HG03097 (cell line): ENCODE measurements at regions not wholly inside any gene's neighbourhood (a gene's known extent, or its start where the extent isn't known, plus 50 kb on each side); places are given as distances from the start of the nearest gene placed in this dataset.
"Not testable (repeated sequence)": the region's sequence is repeated elsewhere in the genome, so short reads cannot be mapped to it uniquely, and the experiment has no call there.

Source experiments
- ATAC-seq: cut with Tn5 transposase; IDR thresholded peaks from one replicate; pipeline ENCODE4 v1.9.1; 2021; ENCODE audit not compliant: unreplicated experiment, low FRiP score

DNA sequence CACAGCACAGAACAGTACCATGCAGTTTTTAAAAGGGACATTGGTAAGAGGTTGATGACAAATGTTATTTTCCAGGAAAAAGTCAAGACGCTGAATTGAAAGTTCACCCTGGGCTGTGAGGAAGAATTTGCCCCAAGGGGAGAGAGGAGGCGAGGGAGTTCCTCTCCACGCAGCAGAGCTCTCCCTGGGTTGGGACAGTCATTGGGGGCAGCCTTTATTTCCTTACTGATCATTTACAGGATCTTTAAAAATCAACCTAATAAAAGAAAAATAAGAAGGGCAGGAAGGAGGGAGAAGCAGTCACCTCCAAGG, 49.9 kb upstream of the WNT7B start:
- no peak for ATAC-seq

DNA sequence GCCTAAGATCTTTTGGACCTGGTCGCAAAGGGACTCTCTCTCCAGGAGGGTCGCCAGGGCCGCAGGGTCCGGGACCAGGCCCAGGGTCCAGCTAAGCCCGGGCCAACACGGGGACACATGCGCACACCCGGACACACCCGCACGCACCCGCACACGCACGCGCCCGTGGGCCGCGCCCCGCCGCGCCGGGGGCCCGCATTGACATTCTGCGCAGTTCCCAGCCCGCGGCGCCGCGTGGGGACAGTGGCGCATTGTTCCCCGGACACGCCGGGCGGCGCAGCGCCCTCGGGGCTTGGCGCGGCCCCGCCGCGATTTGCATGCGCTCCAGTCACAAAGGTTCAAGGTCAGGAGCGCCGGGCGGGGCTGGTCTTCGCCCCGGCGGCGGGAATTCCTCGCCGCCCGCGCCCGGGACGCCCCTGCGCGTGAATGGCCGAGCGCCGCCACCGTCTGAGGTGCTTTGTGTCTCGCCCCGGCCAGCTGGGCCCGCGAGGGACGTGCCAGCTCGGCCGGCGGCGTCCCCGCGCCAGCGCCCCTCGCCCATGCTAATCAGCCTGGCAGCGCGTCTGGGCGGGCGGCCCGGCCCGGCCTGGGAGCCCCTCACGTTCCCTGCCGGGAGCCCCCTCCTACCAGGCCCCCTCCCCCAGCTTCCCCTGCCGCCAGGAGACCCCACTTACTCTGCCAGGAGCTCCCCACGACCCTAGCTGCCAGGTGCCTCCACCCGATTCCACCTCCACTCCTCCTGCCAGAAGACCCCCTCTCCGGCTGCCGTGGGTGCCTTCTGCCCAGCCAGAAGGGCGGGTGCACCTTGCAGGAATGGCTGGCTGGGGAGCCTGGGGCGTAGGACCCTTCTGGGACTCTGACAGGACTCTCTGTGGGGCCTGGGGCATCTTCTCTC, 50.5 kb upstream of the WNT7B start:
- ATAC-seq = no peak

DNA sequence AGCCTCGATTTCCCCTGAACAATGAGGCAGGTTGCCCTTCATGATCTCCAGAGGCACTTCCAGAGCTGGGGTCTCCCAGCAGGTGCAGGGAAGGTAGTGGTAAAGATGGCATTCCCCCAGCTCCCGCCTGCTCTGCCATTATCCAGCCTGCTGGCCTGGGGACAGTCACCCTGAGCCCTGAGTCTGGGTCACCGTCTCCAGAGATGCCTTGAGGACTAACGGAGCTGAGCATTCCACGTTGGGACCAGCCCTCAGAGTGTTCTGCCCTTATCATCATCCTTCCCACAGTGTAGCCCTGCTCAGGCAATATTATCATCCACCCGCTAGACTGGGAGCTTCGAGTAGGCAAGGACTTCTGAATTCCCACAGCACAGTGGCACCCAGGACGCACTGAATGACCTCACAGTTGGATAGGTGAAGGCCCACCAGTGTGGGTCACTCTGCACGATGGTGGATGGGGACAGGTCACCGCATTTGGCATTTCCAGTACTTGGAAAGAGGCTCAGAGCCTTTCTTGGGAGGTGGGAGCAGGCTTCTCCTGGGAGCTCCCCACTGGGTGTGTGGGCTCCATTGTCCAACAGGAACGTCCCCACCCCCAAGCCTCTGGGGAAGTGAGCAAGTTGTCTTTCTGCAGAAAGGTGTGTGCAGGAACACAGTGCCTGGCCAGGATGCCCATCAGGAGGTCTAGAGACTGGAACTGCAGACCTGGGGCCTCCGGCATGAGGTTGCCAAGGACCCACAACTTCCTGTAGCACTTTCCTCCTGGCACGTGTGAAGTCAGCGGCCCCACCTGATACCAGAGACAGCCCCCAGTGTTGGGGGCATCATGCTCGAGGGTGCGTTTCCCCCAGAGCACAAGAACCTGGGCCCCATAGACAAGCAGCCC, 51.4 kb upstream of the WNT7B start:
- ATAC-seq = no peak

GRCh38 chr22:46029036-46029435, 52.1 kb upstream of the WNT7B start:
- ATAC-seq = no peak

- ATAC-seq = no peak
Measured at GRCh38 chr22:46029574-46030200, 52.7 kb upstream of the WNT7B start.

- ATAC-seq = no peak
Measured at GRCh38 chr22:46030231-46030880, 53.4 kb upstream of the WNT7B start.

DNA sequence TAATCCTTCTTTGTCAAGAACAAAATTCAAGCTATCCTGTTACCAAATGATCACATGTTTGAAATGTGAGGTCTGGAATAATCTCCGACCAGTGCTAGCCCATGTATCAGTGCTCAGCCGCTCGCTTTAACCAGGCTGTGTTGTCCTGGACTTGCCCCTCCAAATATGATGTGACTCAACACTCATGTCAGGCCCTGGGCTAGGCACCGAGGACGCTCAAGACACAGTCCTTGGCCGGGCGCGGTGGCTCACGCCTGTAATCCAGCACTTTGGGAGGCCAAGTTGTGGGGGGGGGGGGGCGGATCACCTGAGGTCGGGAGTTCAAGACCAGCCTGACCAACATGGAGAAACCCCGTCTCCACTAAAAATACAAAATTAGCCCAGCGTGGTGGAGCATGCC, 54.1 kb upstream of the WNT7B start:
- ATAC-seq = no peak

DNA sequence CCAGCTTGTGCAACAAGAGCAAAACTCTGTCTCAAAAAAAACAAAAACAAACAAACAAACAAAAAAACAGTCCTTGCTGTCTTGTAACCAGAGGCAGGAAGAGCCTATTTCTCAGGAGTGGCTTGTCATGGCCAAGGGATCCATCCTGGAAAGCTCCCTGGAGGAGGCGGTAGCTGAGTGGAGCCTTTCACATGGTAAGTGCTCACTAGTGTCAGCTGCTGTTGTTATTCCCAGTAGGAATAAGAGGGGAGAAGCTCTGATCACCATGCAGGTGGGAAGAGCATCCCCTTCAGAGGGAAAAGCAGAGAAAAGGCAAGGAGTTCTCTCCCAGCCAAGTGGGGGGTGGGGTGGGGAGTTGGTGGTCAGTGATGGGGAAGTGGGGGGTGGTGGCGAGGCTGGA, 54.6 kb upstream of the WNT7B start:
- no peak for ATAC-seq

DNA sequence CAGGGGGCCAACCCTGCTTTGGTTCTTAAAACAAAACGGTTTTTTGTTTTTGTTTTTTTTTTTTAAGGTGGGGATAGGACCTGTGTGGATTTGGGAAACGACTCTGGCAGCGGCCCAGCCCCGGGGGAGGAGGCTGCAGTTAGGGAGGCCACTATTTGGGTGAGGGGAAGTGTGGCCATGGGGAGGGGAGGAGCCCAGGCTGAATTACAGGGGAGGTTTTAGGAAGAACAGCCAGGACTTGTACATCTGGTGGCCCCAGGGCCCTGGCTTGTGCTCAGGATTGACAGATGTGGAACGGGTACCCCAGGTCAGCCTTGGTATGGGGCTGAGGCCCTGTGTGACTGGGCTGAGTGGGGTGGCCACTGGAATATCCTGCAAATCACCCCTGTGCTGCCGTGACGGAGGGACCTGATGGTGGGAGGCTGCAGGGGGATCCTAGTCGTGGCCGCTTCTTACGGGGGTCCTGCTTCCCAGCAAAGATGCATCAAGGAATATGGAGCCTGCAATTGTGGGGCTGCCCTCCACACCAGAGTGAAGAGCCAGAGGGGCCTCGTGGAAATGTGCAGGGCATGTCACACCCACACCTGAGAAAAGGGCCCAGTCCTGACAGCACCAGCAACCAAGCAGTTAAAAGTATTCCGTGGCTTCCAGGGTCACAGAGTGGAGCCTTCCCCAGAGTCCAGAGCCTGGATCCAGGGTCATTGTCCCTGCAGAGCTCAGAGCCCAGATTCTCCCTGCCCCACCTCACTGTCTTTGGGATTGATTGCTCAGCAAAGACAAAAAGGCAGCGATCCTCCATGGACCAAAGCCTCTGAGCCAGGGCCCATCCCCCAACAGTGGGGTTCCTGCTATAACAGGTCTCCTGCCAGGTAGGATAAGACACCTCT, 55.2 kb upstream of the WNT7B start:
- no peak for ATAC-seq

DNA sequence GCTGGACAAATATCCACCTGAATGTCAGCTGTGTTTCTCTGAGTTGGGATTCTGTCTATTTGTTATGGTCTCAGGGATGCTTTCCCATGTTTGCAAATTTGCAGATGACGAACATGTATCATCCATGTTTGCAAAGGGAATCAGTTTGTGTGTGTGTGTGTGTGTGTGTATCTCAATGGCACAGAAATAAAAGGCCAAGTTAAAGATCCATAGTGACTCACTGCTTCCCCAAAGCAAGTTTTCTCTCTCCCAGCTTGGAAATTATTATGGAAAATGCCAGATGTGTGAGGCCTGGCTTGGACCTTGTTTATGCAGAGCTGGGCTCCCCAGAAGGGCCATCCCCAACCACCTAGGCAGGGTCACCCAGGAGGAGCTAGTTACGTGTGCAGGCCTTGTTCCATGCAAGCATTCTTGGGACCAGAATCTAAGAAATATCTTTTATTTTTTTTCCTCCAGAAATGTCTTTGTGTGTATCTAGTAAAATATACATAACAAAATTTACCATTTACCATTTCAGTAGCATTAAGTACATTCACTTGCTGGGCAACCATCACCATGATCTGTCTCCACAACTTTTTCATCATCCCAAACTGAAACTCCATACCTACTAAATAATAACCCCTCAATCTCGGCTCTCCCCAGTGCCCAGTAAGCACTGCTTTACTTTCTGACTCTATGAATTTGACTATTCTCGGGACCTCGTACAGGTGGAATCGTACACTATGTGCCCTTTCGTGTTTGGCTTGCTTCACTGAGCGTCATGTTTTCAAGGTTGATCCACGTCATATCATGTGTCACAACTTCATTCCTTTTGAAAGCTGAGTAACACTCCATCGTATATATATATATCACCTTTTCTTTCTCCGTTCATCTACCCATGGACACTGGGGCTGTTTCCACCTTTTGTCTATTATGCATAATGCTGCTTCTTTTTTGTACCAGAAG, 56.6 kb upstream of the WNT7B start:
- no peak for ATAC-seq

DNA sequence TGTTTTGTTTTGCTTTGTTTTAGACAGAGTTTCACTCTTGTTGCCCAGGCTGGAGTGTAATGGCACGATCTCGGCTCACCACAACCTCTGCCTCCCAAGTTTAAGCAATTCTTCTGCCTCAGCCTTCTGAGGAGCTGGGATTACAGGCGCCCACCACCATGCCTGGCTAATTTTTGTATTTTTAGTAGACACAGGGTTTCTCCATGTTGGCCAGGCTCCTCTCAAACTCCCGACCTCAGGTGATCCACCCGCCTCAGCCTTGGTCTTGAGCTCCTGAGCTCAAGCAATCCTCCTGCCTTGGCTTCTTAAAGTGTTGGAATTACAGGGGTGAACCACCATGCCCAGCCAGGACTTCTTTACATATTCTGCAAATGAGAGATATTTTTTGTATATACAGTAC, 57.5 kb upstream of the WNT7B start:
- ATAC-seq = not testable (repeated sequence)

DNA sequence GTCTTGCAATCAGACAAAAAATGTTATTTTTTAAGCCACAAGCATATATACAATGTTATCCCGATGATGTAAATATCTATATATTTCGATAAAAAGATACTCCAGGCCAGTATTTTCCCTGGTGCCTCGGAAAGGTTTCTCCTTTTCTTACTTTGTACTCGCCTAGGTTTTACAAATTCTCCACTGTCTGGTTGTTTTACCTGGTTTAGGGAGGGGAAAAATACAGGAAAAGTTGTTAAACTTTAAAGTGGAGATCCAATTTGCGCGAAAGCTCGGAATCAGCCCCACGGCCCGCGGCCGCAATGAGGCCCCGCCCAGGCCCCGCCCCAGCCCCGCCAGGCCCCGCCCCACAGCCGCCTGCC, 58.4 kb upstream of the WNT7B start:
- ATAC-seq = no peak

DNA sequence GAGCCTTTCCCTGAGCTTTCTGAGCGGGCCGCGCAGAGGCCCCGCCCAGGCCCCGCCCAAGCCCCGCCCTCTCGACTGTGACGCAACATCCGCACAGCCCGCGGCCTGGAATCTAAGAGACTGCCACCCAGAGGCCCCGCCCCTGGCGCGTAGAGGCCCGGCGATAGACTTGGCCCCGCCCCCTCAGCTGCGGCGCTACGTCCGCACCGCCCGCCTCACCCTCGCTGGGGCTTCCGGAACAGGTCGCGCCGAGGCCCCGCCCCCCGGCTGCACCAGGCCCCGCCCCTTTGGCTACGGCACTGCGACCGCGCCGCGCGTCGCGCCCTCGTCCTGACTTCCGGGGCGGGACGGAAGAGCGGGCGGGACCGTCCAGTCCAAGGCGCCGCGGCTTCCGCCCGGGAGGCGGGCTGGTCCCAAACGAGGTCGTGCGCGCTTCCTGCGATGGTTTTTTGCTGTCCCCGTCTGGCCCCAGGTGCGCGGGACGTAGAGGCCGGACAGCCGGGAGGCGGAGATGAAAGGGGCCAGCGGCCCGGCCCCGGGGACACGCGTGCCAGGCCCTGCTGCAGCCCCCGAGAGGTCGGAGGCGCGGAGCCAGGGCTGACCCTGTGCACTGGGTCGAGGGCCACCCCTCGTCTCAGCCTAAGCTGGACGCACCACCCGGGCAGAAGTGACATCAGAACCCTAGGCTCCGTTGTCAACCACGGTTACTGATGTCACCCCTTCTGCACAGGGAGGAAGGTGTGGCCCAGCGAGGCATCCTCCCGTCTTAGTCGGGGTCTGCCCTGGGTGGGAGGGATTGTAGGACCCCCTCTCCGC, 59.0 kb upstream of the WNT7B start:
- ATAC-seq = peak; percentile 91

- ATAC-seq = no peak
Measured at GRCh38 chr22:46036558-46037408, 59.8 kb upstream of the WNT7B start.

DNA sequence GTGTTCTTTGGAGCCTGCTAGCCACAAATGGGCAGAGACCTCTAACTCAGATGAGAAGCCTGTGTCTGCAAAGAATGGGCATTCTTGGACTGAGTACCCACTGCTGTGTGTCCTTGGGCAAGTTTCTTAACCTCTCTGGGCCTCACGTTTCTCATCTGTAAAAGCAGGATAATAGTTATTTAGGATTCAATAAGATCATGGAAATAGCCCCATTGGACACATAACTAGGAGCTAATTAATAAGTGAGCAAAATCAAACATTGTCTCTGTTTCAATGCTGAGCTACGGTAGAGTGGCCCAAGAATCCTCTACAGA, 61.2 kb upstream of the WNT7B start:
- no peak for ATAC-seq

- no peak for ATAC-seq
Measured at GRCh38 chr22:46038516-46039430, 61.8 kb upstream of the WNT7B start.
